ENCODE measurements at regions not wholly inside any gene's neighbourhood (a gene's known extent, or its start where the extent isn't known, plus 50 kb on each side); places are given as distances from the start of the nearest gene placed in this dataset.

DNA sequence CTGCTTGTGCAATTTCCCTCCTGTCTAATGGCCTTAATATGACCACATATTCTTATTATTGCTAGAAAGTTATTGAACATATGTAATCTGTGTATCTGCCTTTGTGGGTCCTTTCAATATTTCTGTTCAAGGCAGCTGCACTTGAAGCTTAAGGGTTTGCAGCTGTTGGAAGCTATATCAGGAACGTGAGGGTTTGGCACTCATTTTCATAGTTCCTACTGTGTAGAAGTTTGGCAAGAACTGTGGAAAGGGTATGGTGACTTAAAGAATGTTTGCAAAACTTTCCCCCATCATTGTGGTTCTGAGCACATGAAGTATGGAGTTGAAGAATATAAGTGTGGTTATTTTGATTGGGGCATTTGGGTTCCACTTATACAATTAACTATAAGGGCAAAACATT is 144.7 kb upstream of the SEMA3A start:
- TF ChIP-seq, protein P1, sequence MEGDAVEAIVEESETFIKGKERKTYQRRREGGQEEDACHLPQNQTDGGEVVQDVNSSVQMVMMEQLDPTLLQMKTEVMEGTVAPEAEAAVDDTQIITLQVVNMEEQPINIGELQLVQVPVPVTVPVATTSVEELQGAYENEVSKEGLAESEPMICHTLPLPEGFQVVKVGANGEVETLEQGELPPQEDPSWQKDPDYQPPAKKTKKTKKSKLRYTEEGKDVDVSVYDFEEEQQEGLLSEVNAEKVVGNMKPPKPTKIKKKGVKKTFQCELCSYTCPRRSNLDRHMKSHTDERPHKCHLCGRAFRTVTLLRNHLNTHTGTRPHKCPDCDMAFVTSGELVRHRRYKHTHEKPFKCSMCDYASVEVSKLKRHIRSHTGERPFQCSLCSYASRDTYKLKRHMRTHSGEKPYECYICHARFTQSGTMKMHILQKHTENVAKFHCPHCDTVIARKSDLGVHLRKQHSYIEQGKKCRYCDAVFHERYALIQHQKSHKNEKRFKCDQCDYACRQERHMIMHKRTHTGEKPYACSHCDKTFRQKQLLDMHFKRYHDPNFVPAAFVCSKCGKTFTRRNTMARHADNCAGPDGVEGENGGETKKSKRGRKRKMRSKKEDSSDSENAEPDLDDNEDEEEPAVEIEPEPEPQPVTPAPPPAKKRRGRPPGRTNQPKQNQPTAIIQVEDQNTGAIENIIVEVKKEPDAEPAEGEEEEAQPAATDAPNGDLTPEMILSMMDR (IDR thresholded peaks at IDR 0.05 in 2 of 3, conservative IDR thresholded peaks at IDR 0.05 in 1 of 3; ENCODE audit: borderline replicate concordance in 1 of 3, insufficient read depth in 1 of 3, low read depth in 2 of 3, low read length in 2 of 3): no peak
- TF ChIP-seq, protein P2, sequence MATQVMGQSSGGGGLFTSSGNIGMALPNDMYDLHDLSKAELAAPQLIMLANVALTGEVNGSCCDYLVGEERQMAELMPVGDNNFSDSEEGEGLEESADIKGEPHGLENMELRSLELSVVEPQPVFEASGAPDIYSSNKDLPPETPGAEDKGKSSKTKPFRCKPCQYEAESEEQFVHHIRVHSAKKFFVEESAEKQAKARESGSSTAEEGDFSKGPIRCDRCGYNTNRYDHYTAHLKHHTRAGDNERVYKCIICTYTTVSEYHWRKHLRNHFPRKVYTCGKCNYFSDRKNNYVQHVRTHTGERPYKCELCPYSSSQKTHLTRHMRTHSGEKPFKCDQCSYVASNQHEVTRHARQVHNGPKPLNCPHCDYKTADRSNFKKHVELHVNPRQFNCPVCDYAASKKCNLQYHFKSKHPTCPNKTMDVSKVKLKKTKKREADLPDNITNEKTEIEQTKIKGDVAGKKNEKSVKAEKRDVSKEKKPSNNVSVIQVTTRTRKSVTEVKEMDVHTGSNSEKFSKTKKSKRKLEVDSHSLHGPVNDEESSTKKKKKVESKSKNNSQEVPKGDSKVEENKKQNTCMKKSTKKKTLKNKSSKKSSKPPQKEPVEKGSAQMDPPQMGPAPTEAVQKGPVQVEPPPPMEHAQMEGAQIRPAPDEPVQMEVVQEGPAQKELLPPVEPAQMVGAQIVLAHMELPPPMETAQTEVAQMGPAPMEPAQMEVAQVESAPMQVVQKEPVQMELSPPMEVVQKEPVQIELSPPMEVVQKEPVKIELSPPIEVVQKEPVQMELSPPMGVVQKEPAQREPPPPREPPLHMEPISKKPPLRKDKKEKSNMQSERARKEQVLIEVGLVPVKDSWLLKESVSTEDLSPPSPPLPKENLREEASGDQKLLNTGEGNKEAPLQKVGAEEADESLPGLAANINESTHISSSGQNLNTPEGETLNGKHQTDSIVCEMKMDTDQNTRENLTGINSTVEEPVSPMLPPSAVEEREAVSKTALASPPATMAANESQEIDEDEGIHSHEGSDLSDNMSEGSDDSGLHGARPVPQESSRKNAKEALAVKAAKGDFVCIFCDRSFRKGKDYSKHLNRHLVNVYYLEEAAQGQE (IDR thresholded peaks at IDR 0.05; ENCODE audit: low read depth): no peak
- TF ChIP-seq EGR1 (IDR thresholded peaks at IDR 0.05; ENCODE audit: low read depth) (no peak), YY1 (IDR thresholded peaks at IDR 0.05; ENCODE audit: extremely low read depth, insufficient replicate concordance, low read depth, low read length) (no peak)

Data from HCT116 (cell line).